Osteoblast (primary cell): ENCODE measurements at regions not wholly inside any gene's neighbourhood (a gene's known extent, or its start where the extent isn't known, plus 50 kb on each side); places are given as distances from the start of the nearest gene placed in this dataset.
A peak's percentile ranks its signal among the peaks of the same experiment; 100 is the strongest.

Experiments
- DNase-seq: peaks from one replicate; pipeline ENCODE4 v3.0.0; 2011; ENCODE audit warnings: low spot score, mixed read lengths; ENCODE audit not compliant: insufficient read length; ENCODE audit errors: missing footprints
- H2AFZ ChIP-seq: 2 replicates; pipeline ENCODE4 v1.6.0; 2011; ENCODE audit warnings: mild to moderate bottlenecking, low read length
- H3K27ac ChIP-seq: 2 replicates; pipeline ENCODE4 v1.5.1; 2011; ENCODE audit warnings: mild to moderate bottlenecking, low read depth, low read length, moderate library complexity
- H3K27me3 ChIP-seq: 2 replicates; pipeline ENCODE4 v1.6.0; 2012; ENCODE audit warnings: mild to moderate bottlenecking, control low read depth, inconsistent platforms, low read length, moderate library complexity; ENCODE audit not compliant: insufficient read depth
- H3K36me3 ChIP-seq: 2 replicates; pipeline ENCODE4 v1.5.1; 2011; ENCODE audit warnings: mild to moderate bottlenecking, low read length, control low read depth, moderate library complexity; ENCODE audit not compliant: insufficient read depth
- H3K4me1 ChIP-seq: 2 replicates; pipeline ENCODE4 v1.5.1; 2011; ENCODE audit warnings: mild to moderate bottlenecking, low read length, control low read depth, moderate library complexity; ENCODE audit not compliant: insufficient read depth
- H3K4me2 ChIP-seq: 2 replicates; pipeline ENCODE4 v1.6.0; 2011; ENCODE audit warnings: mild to moderate bottlenecking, low read length; ENCODE audit not compliant: insufficient read depth
- H3K4me3 ChIP-seq: fragments of 200-600 bp; sonication (generic); 3 replicates; pipeline ENCODE4 v1.5.1; 2012; ENCODE audit warnings: mild to moderate bottlenecking, low read length, inconsistent platforms; ENCODE audit not compliant: insufficient read depth
- H3K79me2 ChIP-seq: 2 replicates; pipeline ENCODE4 v1.6.0; 2012; ENCODE audit warnings: mild to moderate bottlenecking, low read length, control low read depth, inconsistent platforms; ENCODE audit not compliant: insufficient read depth
- H3K9me3 ChIP-seq: 2 replicates; pipeline ENCODE4 v1.5.1; 2011; ENCODE audit warnings: low read depth, low read length, control low read depth
- H4K20me1 ChIP-seq: 2 replicates; pipeline ENCODE4 v1.6.0; 2012; ENCODE audit warnings: mild to moderate bottlenecking, low read length, control low read depth; ENCODE audit not compliant: insufficient read depth
- CTCF ChIP-seq: IDR thresholded peaks from 2 replicates; pipeline ENCODE4 v1.5.1; 2011; ENCODE audit warnings: mild to moderate bottlenecking, low read depth, low read length, moderate library complexity; ENCODE audit errors: extremely low read depth

- H3K4me2 ChIP-seq, result no peak overlapping the region
- no peaks in the 10 kb centered on the region for H4K20me1 ChIP-seq
- peak overlapping the region; percentile 29 for H3K27ac ChIP-seq
- no peaks in the 10 kb centered on the region for H3K36me3 ChIP-seq
- peak overlapping the region; percentile 6 for H2AFZ ChIP-seq
- peaks cover 15% of the 10 kb centered on the region for H3K4me1 ChIP-seq
- H3K79me2 ChIP-seq, result no peaks in the 10 kb centered on the region
- no peaks in the 10 kb centered on the region for H3K9me3 ChIP-seq
- DNase-seq, result peak; percentile 47
- H3K27me3 ChIP-seq, result no peaks in the 10 kb centered on the region
- no peak overlapping the region for H3K4me3 ChIP-seq
- no peak for TF ChIP-seq CTCF
Observed at GRCh38 chr5:62112689-62113228, 193.2 kb upstream of the KIF2A start.

- Histone ChIP-seq H3K27me3 (no peaks in the 10 kb centered on the region), H3K4me1 (peaks cover 15% of the 10 kb centered on the region), H4K20me1 (no peaks in the 10 kb centered on the region), H3K9me3 (no peaks in the 10 kb centered on the region), H3K4me2 (no peak overlapping the region), H3K79me2 (no peaks in the 10 kb centered on the region), H2AFZ (no peak overlapping the region), H3K4me3 (no peak overlapping the region), H3K27ac (no peak overlapping the region), H3K36me3 (no peaks in the 10 kb centered on the region)
- no peak for TF ChIP-seq CTCF
- DNase-seq, result no peak
Observed at GRCh38 chr5:62115014-62115413, 191.0 kb upstream of the KIF2A start.

GRCh38 chr5:62124266-62124665 lies 181.7 kb upstream of the KIF2A start:
- Histone ChIP-seq H3K4me3 (no peak overlapping the region), H3K9me3 (no peaks in the 10 kb centered on the region), H3K4me1 (no peaks in the 10 kb centered on the region), H3K79me2 (no peaks in the 10 kb centered on the region), H3K27ac (no peak overlapping the region), H3K27me3 (no peaks in the 10 kb centered on the region), H2AFZ (no peak overlapping the region), H3K36me3 (no peaks in the 10 kb centered on the region), H4K20me1 (no peaks in the 10 kb centered on the region), H3K4me2 (no peak overlapping the region)
- no peak for TF ChIP-seq CTCF
- no peak for DNase-seq

GRCh38 chr5:62126090-62126489 lies 179.9 kb upstream of the KIF2A start:
- H3K4me2 ChIP-seq, result no peak overlapping the region
- no peaks in the 10 kb centered on the region for H3K79me2 ChIP-seq
- H4K20me1 ChIP-seq, result no peaks in the 10 kb centered on the region
- no peak overlapping the region for H3K4me3 ChIP-seq
- no peak for TF ChIP-seq CTCF
- DNase-seq, result no peak
- H3K9me3 ChIP-seq, result no peaks in the 10 kb centered on the region
- H3K27ac ChIP-seq, result no peak overlapping the region
- H3K4me1 ChIP-seq, result no peaks in the 10 kb centered on the region
- no peaks in the 10 kb centered on the region for H3K36me3 ChIP-seq
- no peaks in the 10 kb centered on the region for H3K27me3 ChIP-seq
- no peak overlapping the region for H2AFZ ChIP-seq
